ENCODE measurements at regions not wholly inside any gene's neighbourhood (a gene's known extent, or its start where the extent isn't known, plus 50 kb on each side); places are given as distances from the start of the nearest gene placed in this dataset.
"Not testable (repeated sequence)": the region's sequence is repeated elsewhere in the genome, so short reads cannot be mapped to it uniquely, and the experiment has no call there.

DNA sequence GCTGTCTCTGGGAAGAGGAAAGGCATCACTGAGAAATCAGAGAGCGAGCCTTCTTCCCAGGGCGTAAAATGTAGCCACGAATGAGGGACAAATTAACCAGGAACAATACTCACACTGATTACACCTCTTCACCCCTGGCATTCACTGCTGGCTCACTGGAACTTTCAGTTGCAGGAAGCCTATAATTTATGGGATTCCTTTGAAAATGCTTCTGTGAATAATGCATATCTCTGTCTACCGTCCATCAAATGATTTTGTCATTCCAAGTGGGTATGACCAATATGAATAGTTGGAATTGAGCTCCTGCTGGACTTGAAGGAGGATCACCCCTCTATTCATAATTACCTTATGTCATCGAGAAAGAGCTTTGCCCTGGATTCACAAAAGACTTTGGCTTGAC, 360.3 kb upstream of the FZD8 start:
- no peaks in the 10 kb centered on the region for H3K36me3 ChIP-seq (ENCODE audit: control insufficient read depth in 4 of 4, insufficient read depth in 4 of 4, low read length in 4 of 4)
- H3K4me1 ChIP-seq (ENCODE audit: control insufficient read depth in 5 of 5, insufficient read depth in 5 of 5, low read length in 5 of 5) = no peaks in the 10 kb centered on the region
- no peak overlapping the region for H3K9ac ChIP-seq (ENCODE audit: insufficient read depth in 1 of 2, low read length in 2 of 2)
- H3K27me3 ChIP-seq (ENCODE audit: control insufficient read depth in 3 of 3, insufficient read depth in 3 of 3, low read length in 2 of 3) = no peaks in the 10 kb centered on the region
- 92 to 93% methylated on average over 5 of the region's 5 CpGs for WGBS, 2 donors
- ATAC-seq (ENCODE audit: insufficient read depth, low FRiP score) (no peak), DNase-seq (no peak)
- H3K27ac ChIP-seq (ENCODE audit: low read depth in 1 of 2, low read length in 1 of 2) = no peak overlapping the region
- no peak overlapping the region for H3K4me3 ChIP-seq
- no peaks in the 10 kb centered on the region for H3K9me3 ChIP-seq (ENCODE audit: control insufficient read depth in 4 of 4, insufficient read depth in 3 of 4, low read length in 3 of 4)
- TF ChIP-seq, protein P1, sequence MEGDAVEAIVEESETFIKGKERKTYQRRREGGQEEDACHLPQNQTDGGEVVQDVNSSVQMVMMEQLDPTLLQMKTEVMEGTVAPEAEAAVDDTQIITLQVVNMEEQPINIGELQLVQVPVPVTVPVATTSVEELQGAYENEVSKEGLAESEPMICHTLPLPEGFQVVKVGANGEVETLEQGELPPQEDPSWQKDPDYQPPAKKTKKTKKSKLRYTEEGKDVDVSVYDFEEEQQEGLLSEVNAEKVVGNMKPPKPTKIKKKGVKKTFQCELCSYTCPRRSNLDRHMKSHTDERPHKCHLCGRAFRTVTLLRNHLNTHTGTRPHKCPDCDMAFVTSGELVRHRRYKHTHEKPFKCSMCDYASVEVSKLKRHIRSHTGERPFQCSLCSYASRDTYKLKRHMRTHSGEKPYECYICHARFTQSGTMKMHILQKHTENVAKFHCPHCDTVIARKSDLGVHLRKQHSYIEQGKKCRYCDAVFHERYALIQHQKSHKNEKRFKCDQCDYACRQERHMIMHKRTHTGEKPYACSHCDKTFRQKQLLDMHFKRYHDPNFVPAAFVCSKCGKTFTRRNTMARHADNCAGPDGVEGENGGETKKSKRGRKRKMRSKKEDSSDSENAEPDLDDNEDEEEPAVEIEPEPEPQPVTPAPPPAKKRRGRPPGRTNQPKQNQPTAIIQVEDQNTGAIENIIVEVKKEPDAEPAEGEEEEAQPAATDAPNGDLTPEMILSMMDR (IDR thresholded peaks at IDR 0.05; ENCODE audit: control extremely low read depth, extremely low read depth) = no peak

DNA sequence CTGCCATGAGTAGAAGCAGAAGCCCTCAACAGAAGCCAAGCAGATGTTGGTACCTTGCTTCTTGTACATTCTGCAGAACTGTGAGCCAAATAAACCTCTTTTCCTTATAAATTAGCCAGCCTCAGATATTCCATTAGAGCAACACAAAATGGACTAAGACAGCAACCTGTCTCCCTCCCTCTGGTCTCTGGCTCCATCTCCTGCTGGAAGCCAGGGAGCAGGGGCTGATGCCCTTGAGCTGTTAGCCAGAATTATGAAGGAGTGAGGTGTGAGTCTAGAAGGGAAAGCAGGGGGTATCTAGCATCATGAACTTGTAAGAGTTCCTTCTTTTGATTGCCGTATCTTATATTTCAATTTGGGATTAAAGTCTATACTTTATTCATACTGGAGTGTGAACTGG, 358.7 kb upstream of the FZD8 start:
- not testable (repeated sequence) for H3K27me3 ChIP-seq (ENCODE audit: control insufficient read depth in 3 of 3, insufficient read depth in 3 of 3, low read length in 2 of 3); H3K4me3 ChIP-seq; H3K36me3 ChIP-seq (ENCODE audit: control insufficient read depth in 4 of 4, insufficient read depth in 4 of 4, low read length in 4 of 4); H3K9ac ChIP-seq (ENCODE audit: insufficient read depth in 1 of 2, low read length in 2 of 2); H3K4me1 ChIP-seq (ENCODE audit: control insufficient read depth in 5 of 5, insufficient read depth in 5 of 5, low read length in 5 of 5); DNase-seq; ATAC-seq (ENCODE audit: insufficient read depth, low FRiP score); H3K9me3 ChIP-seq (ENCODE audit: control insufficient read depth in 4 of 4, insufficient read depth in 3 of 4, low read length in 3 of 4); H3K27ac ChIP-seq (ENCODE audit: low read depth in 1 of 2, low read length in 1 of 2)
- 91 to 100% methylated on average over 1 of the region's 1 CpG for WGBS, 2 donors

DNA sequence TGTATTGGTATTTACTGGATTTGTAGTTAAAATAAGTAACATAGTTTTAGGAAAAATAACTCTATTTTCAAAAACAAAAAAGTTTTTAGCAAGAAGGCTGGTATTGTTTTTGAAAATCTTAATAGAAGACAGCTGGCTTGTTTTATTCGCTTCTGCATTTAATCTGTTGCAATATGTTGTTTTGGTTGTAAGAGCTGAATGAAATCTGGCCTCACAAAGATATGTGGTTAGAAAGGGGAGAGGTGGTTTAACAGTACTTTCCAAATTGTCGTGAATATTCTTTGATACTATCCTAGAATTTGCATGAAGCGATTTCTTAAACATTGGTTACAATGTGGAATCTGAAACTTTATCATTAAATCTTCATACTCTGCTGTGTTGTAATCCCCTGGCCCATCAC, 355.9 kb upstream of the FZD8 start:
- no peak overlapping the region for H3K4me3 ChIP-seq
- DNase-seq = peak in 1 of 3 donors; percentile 4
- H3K27ac ChIP-seq (ENCODE audit: low read depth in 1 of 2, low read length in 1 of 2) = no peak overlapping the region
- TF ChIP-seq, protein P1 (IDR thresholded peaks at IDR 0.05; ENCODE audit: control extremely low read depth, extremely low read depth) = no peak
- H3K4me1 ChIP-seq (ENCODE audit: control insufficient read depth in 5 of 5, insufficient read depth in 5 of 5, low read length in 5 of 5) = no peaks in the 10 kb centered on the region
- H3K9me3 ChIP-seq (ENCODE audit: control insufficient read depth in 4 of 4, insufficient read depth in 3 of 4, low read length in 3 of 4) = no peaks in the 10 kb centered on the region
- H3K27me3 ChIP-seq (ENCODE audit: control insufficient read depth in 3 of 3, insufficient read depth in 3 of 3, low read length in 2 of 3) = no peaks in the 10 kb centered on the region
- H3K36me3 ChIP-seq (ENCODE audit: control insufficient read depth in 4 of 4, insufficient read depth in 4 of 4, low read length in 4 of 4) = no peaks in the 10 kb centered on the region
- no peak for ATAC-seq (ENCODE audit: insufficient read depth, low FRiP score)
- WGBS, 2 donors = 80 to 85% methylated on average over 3 of the region's 3 CpGs
- H3K9ac ChIP-seq (ENCODE audit: insufficient read depth in 1 of 2, low read length in 2 of 2) = no peak overlapping the region

DNA sequence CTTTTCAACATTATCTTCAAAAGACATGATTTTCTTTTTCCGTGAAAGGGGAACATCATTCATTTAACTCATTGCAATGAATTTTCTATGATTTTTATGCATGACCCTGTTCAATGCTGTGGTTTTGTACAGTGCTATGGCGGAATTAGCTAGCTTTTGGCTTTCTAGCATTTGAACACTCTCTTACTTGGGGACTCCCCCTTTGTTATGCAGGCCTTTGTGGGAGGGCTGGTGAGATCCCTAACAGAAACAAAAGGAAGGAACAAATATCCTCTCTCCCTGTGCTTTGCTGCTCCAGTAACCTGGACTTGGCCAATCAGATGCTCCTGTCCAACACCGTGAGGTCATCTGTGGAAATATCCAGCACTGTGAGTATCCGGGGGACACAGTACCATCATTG, 353.4 kb upstream of the FZD8 start:
- peaks cover 0 to 7% (median 0%) of the 10 kb centered on the region in 5 donors for H3K4me1 ChIP-seq (ENCODE audit: control insufficient read depth in 5 of 5, insufficient read depth in 5 of 5, low read length in 5 of 5)
- no peaks in the 10 kb centered on the region for H3K9me3 ChIP-seq (ENCODE audit: control insufficient read depth in 4 of 4, insufficient read depth in 3 of 4, low read length in 3 of 4)
- no peaks in the 10 kb centered on the region for H3K27me3 ChIP-seq (ENCODE audit: control insufficient read depth in 3 of 3, insufficient read depth in 3 of 3, low read length in 2 of 3)
- 92 to 93% methylated on average over 4 of the region's 4 CpGs for WGBS, 2 donors
- no peak overlapping the region for H3K9ac ChIP-seq (ENCODE audit: insufficient read depth in 1 of 2, low read length in 2 of 2)
- ATAC-seq (ENCODE audit: insufficient read depth, low FRiP score) = no peak
- no peaks in the 10 kb centered on the region for H3K36me3 ChIP-seq (ENCODE audit: control insufficient read depth in 4 of 4, insufficient read depth in 4 of 4, low read length in 4 of 4)
- H3K4me3 ChIP-seq = no peak overlapping the region
- H3K27ac ChIP-seq (ENCODE audit: low read depth in 1 of 2, low read length in 1 of 2) = no peak overlapping the region
- TF ChIP-seq, protein P1 (IDR thresholded peaks at IDR 0.05; ENCODE audit: control extremely low read depth, extremely low read depth) = no peak
- DNase-seq = no peak
